ENCODE measurements at regions not wholly inside any gene's neighbourhood (a gene's known extent, or its start where the extent isn't known, plus 50 kb on each side); places are given as distances from the start of the nearest gene placed in this dataset.

- no peak overlapping the region for H3K27ac ChIP-seq
- no peak overlapping the region for H3K4me3 ChIP-seq
- H3K27me3 ChIP-seq = no peaks in the 10 kb centered on the region
- no peaks in the 10 kb centered on the region for H3K9me3 ChIP-seq (ENCODE audit: low read depth)
- TF ChIP-seq CTCF (IDR thresholded peaks at IDR 0.05; ENCODE audit: low read depth, low read length) = no peak
- DNase-seq (ENCODE audit: low read depth in 1 of 2, low spot score in 1 of 2) = no peak
- no peaks in the 10 kb centered on the region for H3K36me3 ChIP-seq
- peaks cover 3% of the 10 kb centered on the region for H3K4me1 ChIP-seq (ENCODE audit: low read depth)
These were observed 231.4 kb downstream of the PTEN start for GRCh38 chr10:88094795-88095194.

DNA sequence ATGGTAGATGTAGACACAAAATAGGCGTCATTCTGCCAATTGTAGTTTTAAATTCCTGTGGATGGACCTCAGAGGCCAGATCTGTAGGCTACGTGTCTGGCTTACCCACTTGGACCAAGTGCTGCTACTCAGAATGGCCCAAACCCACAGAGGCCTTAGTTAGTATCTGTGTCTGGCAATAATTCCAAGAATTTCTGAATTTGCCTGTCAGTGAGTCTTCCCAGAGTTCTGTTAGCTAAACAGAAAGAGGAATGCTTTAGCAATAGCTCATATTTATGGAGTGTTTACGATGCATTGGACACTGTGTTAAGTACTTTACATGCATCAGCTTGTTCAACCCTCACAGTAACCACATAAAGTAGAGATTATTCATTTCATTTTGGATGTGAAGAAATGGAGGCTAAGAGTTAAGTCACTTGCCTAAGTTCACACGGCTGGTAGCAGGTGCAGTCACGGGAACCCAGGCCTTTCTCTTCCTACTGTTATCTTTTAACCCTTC is 231.8 kb downstream of the PTEN start:
- Histone ChIP-seq H3K9me3 (ENCODE audit: low read depth) (no peaks in the 10 kb centered on the region), H3K4me3 (no peak overlapping the region), H3K4me1 (ENCODE audit: low read depth) (peaks cover 3% of the 10 kb centered on the region), H3K27ac (no peak overlapping the region), H3K27me3 (no peaks in the 10 kb centered on the region), H3K36me3 (no peaks in the 10 kb centered on the region)
- TF ChIP-seq CTCF (IDR thresholded peaks at IDR 0.05; ENCODE audit: low read depth, low read length) = no peak
- peak in 1 of 2 donors; percentile 56 for DNase-seq (ENCODE audit: low read depth in 1 of 2, low spot score in 1 of 2)

DNA sequence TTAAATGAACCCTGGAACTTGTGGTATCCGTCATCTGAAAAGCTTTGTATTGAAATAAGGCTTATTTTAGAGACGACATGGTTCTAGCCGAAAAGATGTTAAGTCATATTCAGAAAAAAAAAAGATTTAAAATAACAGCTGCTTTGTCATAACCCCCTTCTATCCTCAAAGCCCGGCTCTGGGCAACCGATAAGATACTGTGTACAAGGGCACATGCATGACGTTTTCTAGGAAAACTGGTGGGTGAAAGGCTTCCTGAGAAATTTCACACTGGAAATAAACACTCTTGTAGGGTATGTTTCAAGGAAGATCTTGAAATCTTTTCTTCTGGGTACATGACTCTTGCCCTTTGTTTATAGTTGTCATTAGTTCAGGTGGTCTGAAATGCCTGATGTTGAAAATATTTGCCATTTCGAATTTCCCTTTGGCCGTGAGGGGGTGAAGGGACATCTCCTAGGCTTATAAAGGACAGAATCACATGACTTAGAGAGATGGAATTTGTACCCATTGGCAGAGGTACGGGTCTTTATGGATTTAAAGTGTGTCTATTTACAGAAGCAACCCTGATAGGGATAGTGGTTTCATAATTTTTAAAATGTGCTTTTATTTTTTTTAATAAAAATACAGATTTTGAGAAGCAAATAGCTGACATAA is 232.5 kb downstream of the PTEN start:
- Histone ChIP-seq H3K4me3 (no peak overlapping the region), H3K36me3 (no peaks in the 10 kb centered on the region), H3K9me3 (ENCODE audit: low read depth) (no peaks in the 10 kb centered on the region), H3K27me3 (no peaks in the 10 kb centered on the region), H3K4me1 (ENCODE audit: low read depth) (peaks cover 3% of the 10 kb centered on the region), H3K27ac (no peak overlapping the region)
- TF ChIP-seq CTCF (IDR thresholded peaks at IDR 0.05; ENCODE audit: low read depth, low read length) = no peak
- no peak for DNase-seq (ENCODE audit: low read depth in 1 of 2, low spot score in 1 of 2)

GRCh38 chr10:88097092-88097516 is 233.7 kb downstream of the PTEN start:
- H3K4me3 ChIP-seq = no peak overlapping the region
- peaks cover 3% of the 10 kb centered on the region for H3K4me1 ChIP-seq (ENCODE audit: low read depth)
- no peak for TF ChIP-seq CTCF (IDR thresholded peaks at IDR 0.05; ENCODE audit: low read depth, low read length)
- H3K9me3 ChIP-seq (ENCODE audit: low read depth) = no peaks in the 10 kb centered on the region
- no peaks in the 10 kb centered on the region for H3K36me3 ChIP-seq
- no peak overlapping the region for H3K27ac ChIP-seq
- DNase-seq (ENCODE audit: low read depth in 1 of 2, low spot score in 1 of 2) = no peak
- no peaks in the 10 kb centered on the region for H3K27me3 ChIP-seq

DNA sequence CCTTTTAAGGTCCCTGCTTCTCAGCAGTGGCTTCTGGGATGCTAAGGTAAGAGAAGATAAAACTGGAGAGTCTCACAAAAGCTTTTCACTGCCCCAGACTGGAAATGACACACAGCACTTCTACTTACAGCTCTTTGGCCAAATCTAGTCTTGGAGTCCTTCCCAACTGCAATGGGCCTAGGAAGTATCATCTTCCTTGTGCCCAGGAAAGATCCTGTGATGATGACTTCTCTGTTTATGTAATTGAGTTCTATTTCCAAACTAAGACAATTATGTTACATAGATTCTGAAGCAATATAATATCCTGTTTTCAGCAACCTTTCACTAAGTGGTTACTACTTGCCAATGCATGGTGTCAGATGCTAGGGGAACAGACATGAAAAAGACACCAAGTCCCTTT is 234.1 kb downstream of the PTEN start:
- Histone ChIP-seq H3K4me1 (ENCODE audit: low read depth) (peaks cover 3% of the 10 kb centered on the region), H3K9me3 (ENCODE audit: low read depth) (no peaks in the 10 kb centered on the region), H3K27me3 (no peaks in the 10 kb centered on the region), H3K4me3 (no peak overlapping the region), H3K36me3 (no peaks in the 10 kb centered on the region), H3K27ac (no peak overlapping the region)
- DNase-seq (ENCODE audit: low read depth in 1 of 2, low spot score in 1 of 2) = no peak
- no peak for TF ChIP-seq CTCF (IDR thresholded peaks at IDR 0.05; ENCODE audit: low read depth, low read length)
